GM18508 (cell line): ENCODE measurements at regions not wholly inside any gene's neighbourhood (a gene's known extent, or its start where the extent isn't known, plus 50 kb on each side); places are given as distances from the start of the nearest gene placed in this dataset.

Experiments used
- ATAC-seq: cut with Tn5 transposase; IDR thresholded peaks from one replicate; pipeline ENCODE4 v1.9.1; 2021; ENCODE audit warnings: moderate number of reproducible peaks; ENCODE audit not compliant: insufficient read depth, unreplicated experiment

DNA sequence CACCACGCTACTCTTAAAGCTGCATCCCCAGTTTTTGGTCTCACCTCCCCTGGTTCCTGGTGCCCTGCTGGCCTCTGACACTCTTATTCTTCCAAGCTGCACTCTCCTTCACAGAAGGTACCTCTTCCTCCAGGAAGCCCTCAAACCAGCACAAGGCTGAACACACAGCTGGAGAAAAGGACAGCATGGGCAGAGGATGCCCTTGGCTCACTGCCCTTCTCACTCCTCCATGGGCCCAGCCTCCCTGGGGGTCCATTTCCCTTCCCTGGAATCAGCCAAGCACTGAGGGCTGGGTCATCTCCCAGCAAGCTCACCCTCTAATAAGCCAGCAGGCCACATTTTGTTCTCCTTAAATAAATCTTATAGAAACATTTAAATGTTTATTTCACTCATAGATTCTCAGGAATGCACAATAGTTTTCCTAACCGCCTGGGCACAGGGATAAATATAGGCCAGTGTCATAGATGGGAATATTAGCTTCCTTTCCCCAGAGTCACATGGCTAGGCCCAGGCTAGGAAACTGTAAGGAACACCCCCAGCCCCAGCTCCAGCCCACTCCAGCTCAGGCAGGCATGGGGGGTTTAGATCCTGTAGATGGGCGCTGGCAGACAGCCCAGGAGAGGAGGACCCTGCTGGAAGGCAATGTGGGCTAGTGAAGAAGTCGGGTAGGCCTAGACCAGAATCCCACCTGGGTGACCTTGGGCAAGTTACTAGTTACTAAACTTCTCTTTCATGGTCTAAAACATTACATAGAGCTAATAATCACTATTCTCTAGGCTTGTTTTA lies 51.5 kb downstream of the IRAG1 start:
- no peak for ATAC-seq

DNA sequence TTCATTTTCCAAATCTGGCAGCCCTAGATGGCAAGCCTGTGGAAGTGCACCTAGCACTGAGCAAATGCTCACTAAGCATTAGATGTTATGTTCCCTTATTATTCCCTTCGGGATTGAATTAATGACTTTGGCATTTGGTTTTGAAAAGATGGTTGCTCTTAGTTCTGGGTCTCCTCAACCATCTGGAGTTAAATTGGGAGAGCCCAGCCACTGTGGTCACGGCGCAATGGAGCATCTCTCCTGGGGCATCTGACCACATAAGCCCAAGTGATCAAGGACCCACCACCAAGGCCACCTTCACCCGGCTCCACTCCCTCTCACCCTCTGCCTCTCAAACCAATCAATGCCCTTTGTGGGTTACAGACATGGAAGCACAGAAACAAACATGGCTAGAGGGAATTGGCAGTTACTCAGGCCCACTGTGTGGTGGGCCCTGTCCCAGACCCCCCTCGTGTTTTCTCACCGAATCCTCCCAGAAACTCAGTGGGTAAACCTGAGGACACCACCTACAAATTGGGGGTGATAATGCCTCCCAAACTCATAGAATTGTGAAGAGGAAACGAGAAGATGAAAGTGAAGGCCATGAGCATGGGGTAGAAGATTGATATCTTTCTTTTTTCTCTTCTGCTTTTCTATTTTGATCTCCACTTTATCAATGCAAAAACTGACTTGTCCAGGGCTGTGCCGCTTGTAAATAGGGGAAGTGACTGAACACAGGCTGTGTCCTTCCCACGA lies 52.2 kb downstream of the IRAG1 start:
- ATAC-seq, result peak; percentile 74

GRCh38 chr11:10640308-10640707 lies 53.2 kb downstream of the IRAG1 start:
- ATAC-seq, result no peak

- no peak for ATAC-seq
Measured at GRCh38 chr11:10639350-10639749, 54.2 kb downstream of the IRAG1 start.

- no peak for ATAC-seq
Measured at GRCh38 chr11:10638316-10638925, 55.1 kb downstream of the IRAG1 start.

- ATAC-seq, result no peak
Measured at GRCh38 chr11:10637731-10638151, 55.8 kb downstream of the IRAG1 start.

GRCh38 chr11:10634407-10634806 lies 59.1 kb downstream of the IRAG1 start:
- ATAC-seq, result no peak

- ATAC-seq, result no peak
Measured at GRCh38 chr11:10633261-10633660, 60.3 kb downstream of the IRAG1 start.

GRCh38 chr11:10632483-10632882 lies 61.1 kb downstream of the IRAG1 start:
- ATAC-seq, result no peak

- no peak for ATAC-seq
Measured at GRCh38 chr11:10631761-10632160, 61.8 kb downstream of the IRAG1 start.

DNA sequence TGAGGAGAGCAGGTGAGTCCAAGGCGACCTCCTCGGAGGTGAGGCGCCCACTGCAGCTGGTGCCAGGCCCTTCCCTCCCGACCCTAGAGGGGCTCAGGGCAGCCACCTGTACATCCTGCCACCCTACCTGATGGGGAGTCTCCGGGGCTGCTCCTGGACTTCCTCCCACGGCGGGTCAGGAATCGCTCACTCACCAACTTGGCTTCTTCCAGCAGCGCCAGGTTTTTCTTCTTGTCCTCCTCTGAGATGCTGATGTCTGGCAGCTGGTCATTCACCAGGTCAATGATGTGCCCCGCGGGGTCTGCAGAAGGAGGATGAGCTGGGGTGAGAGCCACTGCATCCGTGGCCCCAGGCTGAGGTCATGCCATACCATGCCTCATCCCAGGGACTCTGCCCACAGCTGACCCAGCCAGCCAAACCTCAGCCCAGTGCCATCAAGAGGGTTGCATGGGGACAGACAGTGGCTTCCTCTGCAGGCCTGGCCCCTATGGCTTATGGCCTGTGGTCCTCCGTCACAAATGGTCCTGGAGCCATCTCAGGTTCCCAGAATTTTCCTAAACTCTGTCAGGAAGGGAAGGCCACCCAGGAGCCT lies 61.0 kb upstream of the LYVE1 start:
- no peak for ATAC-seq

- ATAC-seq, result no peak
Measured at GRCh38 chr11:10628508-10629236, 60.2 kb upstream of the LYVE1 start.

- no peak for ATAC-seq
Measured at GRCh38 chr11:10627816-10628215, 59.4 kb upstream of the LYVE1 start.

GRCh38 chr11:10627291-10627690 lies 58.8 kb upstream of the LYVE1 start:
- ATAC-seq, result no peak

GRCh38 chr11:10625982-10626311 lies 57.5 kb upstream of the LYVE1 start:
- ATAC-seq, result no peak

DNA sequence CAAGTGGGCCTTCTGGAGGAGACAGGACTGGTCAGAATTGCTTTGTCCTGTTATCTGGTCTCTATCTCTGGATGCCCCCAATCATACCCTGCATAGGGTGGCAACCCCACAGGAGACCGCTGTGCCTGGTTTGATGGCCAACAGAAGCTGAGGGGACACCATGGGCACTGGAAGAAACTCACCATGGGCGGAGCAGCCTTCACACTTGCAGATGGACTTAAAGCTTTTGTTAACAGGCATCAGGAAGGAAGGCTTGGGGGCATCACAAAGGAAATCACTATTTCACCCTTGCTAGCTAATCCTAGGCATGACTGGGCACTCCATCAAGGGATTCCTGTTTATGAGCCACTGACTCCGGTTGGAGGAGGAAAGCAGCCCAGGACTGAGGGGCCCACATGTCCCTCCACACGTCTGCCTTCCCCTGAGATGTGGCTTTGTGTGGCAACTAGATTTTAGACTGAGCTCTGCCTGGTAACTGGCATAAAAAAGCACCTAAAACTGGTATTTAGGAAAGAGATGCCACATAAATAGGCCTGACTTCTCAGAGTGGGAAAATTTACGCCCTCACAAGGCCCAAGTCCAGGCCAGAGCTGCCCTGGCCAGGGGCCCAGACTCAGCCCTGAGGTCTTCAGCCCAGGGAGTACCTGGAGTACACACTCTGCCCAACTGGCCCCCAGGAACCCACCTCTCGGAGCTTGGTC lies 57.0 kb upstream of the LYVE1 start:
- no peak for ATAC-seq

GRCh38 chr11:10623797-10624761 lies 55.6 kb upstream of the LYVE1 start:
- ATAC-seq, result no peak

GRCh38 chr11:10622957-10623791 lies 54.7 kb upstream of the LYVE1 start:
- ATAC-seq, result no peak
